ENCODE measurements at regions not wholly inside any gene's neighbourhood (a gene's known extent, or its start where the extent isn't known, plus 50 kb on each side); places are given as distances from the start of the nearest gene placed in this dataset.

DNA sequence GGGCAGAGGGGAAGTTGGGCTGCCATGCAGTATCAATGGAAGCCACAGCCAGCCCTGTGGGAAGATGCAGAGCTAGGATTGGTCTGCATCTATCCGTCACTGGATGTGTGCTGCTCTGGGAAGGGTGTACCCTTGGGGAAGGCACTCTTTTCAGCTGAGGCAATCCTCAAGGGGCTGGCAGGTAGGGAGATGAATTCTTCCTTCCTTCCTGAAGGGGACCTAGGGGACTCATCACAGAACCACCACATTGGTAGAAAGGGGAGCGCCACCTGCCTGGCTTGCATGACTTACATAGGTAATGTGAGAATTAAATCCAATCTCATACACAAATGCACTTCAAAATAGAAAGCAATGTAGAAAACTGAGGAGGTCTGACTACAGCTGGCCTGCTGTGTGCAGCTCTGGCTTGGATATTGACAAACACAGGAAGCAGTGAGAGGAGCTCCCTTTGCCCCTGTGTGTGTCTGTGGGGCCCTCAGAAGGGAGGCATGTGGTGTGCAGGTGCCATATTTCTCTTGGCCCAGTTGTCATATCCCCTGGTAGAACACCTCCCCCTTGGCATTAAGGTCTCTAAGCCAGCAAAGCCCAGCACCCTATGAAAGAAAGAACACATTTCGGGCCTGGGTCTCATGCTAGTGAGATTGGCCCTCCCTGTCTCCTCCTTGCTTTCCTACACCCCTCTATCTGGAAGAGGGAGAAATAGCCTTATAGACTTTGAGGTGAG is 260.3 kb upstream of the MOCS1 start:
- H3K4me3 ChIP-seq (ENCODE audit: low read depth, low read length) = no peak overlapping the region
- no peaks in the 10 kb centered on the region for H3K36me3 ChIP-seq (ENCODE audit: control insufficient read depth, insufficient read depth, low read length)
- H3K9me3 ChIP-seq (ENCODE audit: control insufficient read depth, insufficient read depth, low read length) = no peaks in the 10 kb centered on the region
- no peaks in the 10 kb centered on the region for H3K27me3 ChIP-seq (ENCODE audit: control insufficient read depth, insufficient read depth, low read length)
- no peak overlapping the region for H3K9ac ChIP-seq (ENCODE audit: low read depth, low read length)
- H3K27ac ChIP-seq (ENCODE audit: low read depth, low read length) = no peak overlapping the region
- H3K4me1 ChIP-seq (ENCODE audit: control insufficient read depth, insufficient read depth, low read length) = no peaks in the 10 kb centered on the region

DNA sequence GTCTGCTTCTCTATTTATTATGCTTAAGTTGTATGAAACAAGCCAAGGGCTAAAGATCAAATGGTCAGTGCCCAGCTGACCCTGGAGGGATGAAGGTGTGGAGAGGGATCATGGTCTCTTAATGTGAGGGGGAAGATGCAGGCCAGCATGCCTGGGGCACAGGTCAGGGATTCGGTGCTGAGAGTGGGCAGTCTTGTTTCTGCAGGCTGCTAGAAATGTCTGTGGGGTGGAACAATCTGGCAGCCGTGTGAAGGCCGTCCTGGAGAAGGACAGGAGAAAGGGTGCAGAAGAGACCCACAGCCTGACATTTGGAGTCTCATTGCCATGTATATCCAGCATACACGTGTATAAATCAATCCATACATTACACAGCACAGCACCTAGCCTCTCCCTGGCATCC is 258.3 kb upstream of the MOCS1 start:
- H3K27ac ChIP-seq (ENCODE audit: low read depth, low read length) = no peak overlapping the region
- H3K9me3 ChIP-seq (ENCODE audit: control insufficient read depth, insufficient read depth, low read length) = no peaks in the 10 kb centered on the region
- no peak overlapping the region for H3K9ac ChIP-seq (ENCODE audit: low read depth, low read length)
- no peaks in the 10 kb centered on the region for H3K27me3 ChIP-seq (ENCODE audit: control insufficient read depth, insufficient read depth, low read length)
- no peaks in the 10 kb centered on the region for H3K36me3 ChIP-seq (ENCODE audit: control insufficient read depth, insufficient read depth, low read length)
- peaks cover 4% of the 10 kb centered on the region; the same call in 1 of the 2 replicates for H3K4me1 ChIP-seq (ENCODE audit: control insufficient read depth, insufficient read depth, low read length)
- no peak overlapping the region for H3K4me3 ChIP-seq (ENCODE audit: low read depth, low read length)

DNA sequence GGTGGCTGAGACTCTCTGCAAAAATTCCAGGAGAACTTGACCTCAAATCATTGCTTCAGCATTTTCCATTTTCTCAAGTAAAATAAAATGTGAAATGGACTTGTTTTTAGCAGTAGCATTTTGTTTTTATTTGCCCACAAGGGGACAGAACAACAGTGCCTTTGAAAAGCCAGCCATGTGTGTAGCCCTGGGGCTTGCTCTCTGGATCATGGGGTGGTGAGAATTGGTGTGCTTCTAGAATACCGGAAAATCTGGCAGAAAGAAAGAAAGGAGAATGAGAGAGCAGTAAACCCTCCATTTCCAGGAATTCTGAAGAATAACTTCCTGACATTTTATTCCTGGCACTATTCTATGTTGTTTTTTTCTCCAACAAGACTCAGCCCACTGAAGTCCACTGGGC is 254.7 kb upstream of the MOCS1 start:
- H3K27ac ChIP-seq (ENCODE audit: low read depth, low read length) = no peak overlapping the region
- peaks cover 6% of the 10 kb centered on the region; the same call in 1 of the 2 replicates for H3K4me1 ChIP-seq (ENCODE audit: control insufficient read depth, insufficient read depth, low read length)
- H3K36me3 ChIP-seq (ENCODE audit: control insufficient read depth, insufficient read depth, low read length) = no peaks in the 10 kb centered on the region
- H3K4me3 ChIP-seq (ENCODE audit: low read depth, low read length) = no peak overlapping the region
- no peaks in the 10 kb centered on the region for H3K27me3 ChIP-seq (ENCODE audit: control insufficient read depth, insufficient read depth, low read length)
- H3K9ac ChIP-seq (ENCODE audit: low read depth, low read length) = no peak overlapping the region
- H3K9me3 ChIP-seq (ENCODE audit: control insufficient read depth, insufficient read depth, low read length) = peaks cover 9% of the 10 kb centered on the region

DNA sequence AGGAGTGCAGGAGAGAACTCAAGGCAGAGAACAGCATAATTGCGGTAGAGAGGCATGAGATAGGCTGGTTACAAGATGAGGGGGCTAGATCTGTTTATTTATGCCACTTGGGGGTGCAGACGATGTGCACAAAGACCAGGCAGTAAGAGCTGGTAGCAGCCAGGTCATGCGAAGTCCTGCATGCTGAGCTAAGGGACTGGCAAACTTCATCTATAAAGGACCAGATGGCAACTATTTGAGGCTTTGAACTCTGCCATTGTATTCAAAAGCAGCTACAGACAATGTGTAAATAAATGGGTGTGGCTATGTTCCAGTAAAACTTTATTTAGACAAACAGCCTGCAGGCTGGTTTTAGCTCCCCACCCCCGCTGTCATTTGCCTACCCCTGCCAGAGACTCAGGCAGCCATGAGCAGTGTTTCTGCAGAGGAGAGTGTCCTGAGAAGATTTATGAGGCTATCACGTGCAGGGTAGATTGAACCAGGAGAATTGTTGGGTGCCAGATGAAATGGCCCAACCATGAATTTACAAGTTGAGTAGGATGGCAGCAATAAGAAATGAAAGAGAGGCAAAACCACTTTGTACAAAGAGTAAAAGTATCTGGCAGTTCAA is 253.4 kb upstream of the MOCS1 start:
- H3K9me3 ChIP-seq (ENCODE audit: control insufficient read depth, insufficient read depth, low read length) = peaks cover 19% of the 10 kb centered on the region
- H3K4me3 ChIP-seq (ENCODE audit: low read depth, low read length) = no peak overlapping the region
- H3K36me3 ChIP-seq (ENCODE audit: control insufficient read depth, insufficient read depth, low read length) = no peaks in the 10 kb centered on the region
- no peak overlapping the region for H3K9ac ChIP-seq (ENCODE audit: low read depth, low read length)
- no peaks in the 10 kb centered on the region for H3K27me3 ChIP-seq (ENCODE audit: control insufficient read depth, insufficient read depth, low read length)
- peaks cover 6% of the 10 kb centered on the region; the same call in 1 of the 2 replicates for H3K4me1 ChIP-seq (ENCODE audit: control insufficient read depth, insufficient read depth, low read length)
- no peak overlapping the region for H3K27ac ChIP-seq (ENCODE audit: low read depth, low read length)

DNA sequence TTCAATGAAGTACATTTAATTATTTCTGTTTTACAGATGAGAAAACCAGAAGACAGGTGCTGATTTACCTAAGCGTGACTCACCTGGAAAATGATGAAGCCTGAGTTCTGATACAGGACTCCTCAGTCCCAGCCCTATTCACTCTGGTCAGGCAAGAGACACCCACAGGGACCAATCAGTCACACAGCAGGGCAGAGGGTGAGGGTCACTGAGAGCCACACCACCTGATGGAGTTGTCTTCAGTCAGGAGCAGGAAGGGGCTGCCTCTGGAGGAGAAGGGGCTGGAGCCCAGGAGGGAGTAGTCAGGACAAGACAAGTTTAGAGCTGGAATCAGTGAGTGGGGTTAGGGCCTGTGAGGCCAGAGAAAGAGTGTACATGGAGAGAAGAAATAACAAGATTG is 251.2 kb upstream of the MOCS1 start:
- no peaks in the 10 kb centered on the region for H3K27me3 ChIP-seq (ENCODE audit: control insufficient read depth, insufficient read depth, low read length)
- no peak overlapping the region for H3K4me3 ChIP-seq (ENCODE audit: low read depth, low read length)
- H3K27ac ChIP-seq (ENCODE audit: low read depth, low read length) = no peak overlapping the region
- peaks cover 6% of the 10 kb centered on the region; the same call in 1 of the 2 replicates for H3K4me1 ChIP-seq (ENCODE audit: control insufficient read depth, insufficient read depth, low read length)
- H3K36me3 ChIP-seq (ENCODE audit: control insufficient read depth, insufficient read depth, low read length) = no peaks in the 10 kb centered on the region
- no peak overlapping the region for H3K9ac ChIP-seq (ENCODE audit: low read depth, low read length)
- peaks cover 23% of the 10 kb centered on the region for H3K9me3 ChIP-seq (ENCODE audit: control insufficient read depth, insufficient read depth, low read length)

DNA sequence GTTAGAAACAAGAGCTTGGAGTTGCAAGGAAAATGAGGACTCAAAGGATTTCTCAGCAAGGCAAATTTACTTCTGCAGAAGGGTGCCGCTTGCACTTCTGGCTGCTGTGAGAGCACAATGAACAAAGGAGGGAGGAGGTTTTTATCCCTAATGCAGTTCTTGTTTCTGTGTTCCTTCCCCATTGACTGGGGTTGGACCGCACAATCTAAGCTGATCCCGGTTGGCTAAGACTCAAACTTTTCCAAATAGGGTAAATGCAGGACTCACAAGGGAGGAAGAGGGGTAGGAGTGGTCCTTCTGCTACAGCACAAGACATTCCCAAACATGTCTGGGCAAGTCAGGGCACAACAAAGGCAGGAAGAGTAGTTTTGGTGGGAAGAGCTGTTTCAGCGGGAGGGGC is 249.6 kb upstream of the MOCS1 start:
- Histone ChIP-seq H3K27me3 (ENCODE audit: control insufficient read depth, insufficient read depth, low read length) (no peaks in the 10 kb centered on the region), H3K27ac (ENCODE audit: low read depth, low read length) (no peak overlapping the region), H3K36me3 (ENCODE audit: control insufficient read depth, insufficient read depth, low read length) (no peaks in the 10 kb centered on the region), H3K4me1 (ENCODE audit: control insufficient read depth, insufficient read depth, low read length) (peaks cover 6% of the 10 kb centered on the region; the same call in 1 of the 2 replicates), H3K9ac (ENCODE audit: low read depth, low read length) (no peak overlapping the region), H3K9me3 (ENCODE audit: control insufficient read depth, insufficient read depth, low read length) (peaks cover 23% of the 10 kb centered on the region), H3K4me3 (ENCODE audit: low read depth, low read length) (no peak overlapping the region)

DNA sequence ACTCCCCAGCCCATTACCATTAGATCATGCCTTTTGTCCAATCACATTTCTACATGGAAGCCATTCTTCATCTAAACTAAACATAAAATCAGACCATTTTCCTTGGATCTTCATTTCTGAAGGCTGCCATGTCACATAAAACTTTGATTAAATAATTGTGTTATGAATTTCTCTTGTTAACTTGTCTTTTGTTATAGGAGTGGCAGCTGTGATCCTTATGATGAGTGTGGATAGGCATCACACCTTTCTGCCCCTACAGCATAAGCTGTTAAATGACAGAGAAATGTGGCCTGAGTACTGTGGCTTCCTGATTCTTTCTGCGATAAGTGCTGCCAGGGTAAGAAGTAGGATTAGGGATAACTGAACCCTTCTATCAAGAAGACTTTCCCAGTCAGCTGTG is 247.1 kb upstream of the MOCS1 start:
- H3K27ac ChIP-seq (ENCODE audit: low read depth, low read length) = no peak overlapping the region
- H3K4me1 ChIP-seq (ENCODE audit: control insufficient read depth, insufficient read depth, low read length) = peaks cover 14% of the 10 kb centered on the region; the same call in 1 of the 2 replicates
- H3K9me3 ChIP-seq (ENCODE audit: control insufficient read depth, insufficient read depth, low read length) = peaks cover 23% of the 10 kb centered on the region
- no peak overlapping the region for H3K4me3 ChIP-seq (ENCODE audit: low read depth, low read length)
- H3K27me3 ChIP-seq (ENCODE audit: control insufficient read depth, insufficient read depth, low read length) = no peaks in the 10 kb centered on the region
- no peak overlapping the region for H3K9ac ChIP-seq (ENCODE audit: low read depth, low read length)
- no peaks in the 10 kb centered on the region for H3K36me3 ChIP-seq (ENCODE audit: control insufficient read depth, insufficient read depth, low read length)

DNA sequence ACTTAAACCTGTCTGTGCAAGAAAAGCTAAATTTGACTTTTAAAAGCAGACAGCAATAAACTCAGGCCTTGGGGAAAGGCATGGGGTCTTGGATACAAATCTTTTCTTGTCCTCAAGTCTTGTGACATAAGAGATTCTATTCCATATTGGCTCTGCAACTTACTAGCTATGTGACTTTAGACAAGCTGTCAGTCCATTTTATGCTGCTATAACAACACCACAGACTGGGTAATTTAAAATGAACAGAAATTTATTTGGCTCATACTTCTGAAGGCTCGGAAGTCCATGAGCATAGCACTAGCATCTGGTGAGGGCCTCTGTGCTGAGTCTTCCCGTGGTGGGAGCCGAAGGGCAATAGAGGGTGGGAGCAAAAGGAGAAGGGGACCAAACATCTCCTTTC is 246.0 kb upstream of the MOCS1 start:
- Histone ChIP-seq H3K4me3 (ENCODE audit: low read depth, low read length) (no peak overlapping the region), H3K27ac (ENCODE audit: low read depth, low read length) (no peak overlapping the region), H3K9ac (ENCODE audit: low read depth, low read length) (no peak overlapping the region), H3K4me1 (ENCODE audit: control insufficient read depth, insufficient read depth, low read length) (peaks cover 14% of the 10 kb centered on the region; the same call in 1 of the 2 replicates), H3K27me3 (ENCODE audit: control insufficient read depth, insufficient read depth, low read length) (no peaks in the 10 kb centered on the region), H3K36me3 (ENCODE audit: control insufficient read depth, insufficient read depth, low read length) (no peaks in the 10 kb centered on the region), H3K9me3 (ENCODE audit: control insufficient read depth, insufficient read depth, low read length) (peaks cover 23% of the 10 kb centered on the region)

DNA sequence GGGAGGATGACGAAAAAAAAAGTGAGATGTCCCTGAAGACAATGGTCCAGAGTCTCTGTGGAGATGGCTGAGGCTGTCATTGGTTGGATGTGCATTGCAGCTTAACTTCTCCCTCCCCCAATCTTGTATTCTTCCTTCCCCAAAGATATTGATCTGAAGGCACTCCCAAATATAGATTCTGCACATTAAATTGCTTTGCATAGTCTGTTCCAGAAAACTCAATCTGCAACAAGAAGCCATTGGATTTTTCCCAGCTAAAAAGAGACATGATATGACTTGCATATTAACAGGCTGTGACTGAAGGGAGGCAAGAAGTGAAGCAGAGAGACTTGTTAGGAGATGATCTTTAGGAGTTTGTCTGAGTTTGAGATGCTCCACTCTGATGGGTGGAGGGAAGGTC is 245.2 kb upstream of the MOCS1 start:
- Histone ChIP-seq H3K27me3 (ENCODE audit: control insufficient read depth, insufficient read depth, low read length) (no peaks in the 10 kb centered on the region), H3K36me3 (ENCODE audit: control insufficient read depth, insufficient read depth, low read length) (no peaks in the 10 kb centered on the region), H3K9ac (ENCODE audit: low read depth, low read length) (no peak overlapping the region), H3K27ac (ENCODE audit: low read depth, low read length) (no peak overlapping the region), H3K9me3 (ENCODE audit: control insufficient read depth, insufficient read depth, low read length) (peaks cover 18% of the 10 kb centered on the region), H3K4me1 (ENCODE audit: control insufficient read depth, insufficient read depth, low read length) (peaks cover 14% of the 10 kb centered on the region; the same call in 1 of the 2 replicates), H3K4me3 (ENCODE audit: low read depth, low read length) (no peak overlapping the region)

DNA sequence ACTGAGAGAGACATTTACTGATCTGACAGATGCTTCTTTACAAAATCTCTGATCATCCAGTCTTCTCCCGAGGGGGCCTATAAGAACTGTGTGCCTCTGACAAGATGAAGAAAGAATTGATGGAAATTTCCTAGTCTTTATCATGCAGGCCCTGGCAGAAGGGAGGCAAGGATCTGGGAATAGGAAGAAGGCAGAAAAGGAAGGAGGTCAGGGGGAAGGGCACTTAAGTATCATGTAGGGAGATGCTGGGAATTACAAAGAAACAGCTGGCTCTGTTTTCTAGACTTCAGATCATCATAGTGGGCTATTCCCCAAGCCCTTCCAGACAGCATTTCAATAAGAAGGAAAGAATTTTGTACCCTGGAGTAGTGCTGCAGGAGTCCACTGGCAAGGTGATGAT is 243.3 kb upstream of the MOCS1 start:
- Histone ChIP-seq H3K9ac (ENCODE audit: low read depth, low read length) (no peak overlapping the region), H3K4me3 (ENCODE audit: low read depth, low read length) (no peak overlapping the region), H3K9me3 (ENCODE audit: control insufficient read depth, insufficient read depth, low read length) (peaks cover 4% of the 10 kb centered on the region), H3K27me3 (ENCODE audit: control insufficient read depth, insufficient read depth, low read length) (no peaks in the 10 kb centered on the region), H3K27ac (ENCODE audit: low read depth, low read length) (no peak overlapping the region), H3K4me1 (ENCODE audit: control insufficient read depth, insufficient read depth, low read length) (peaks cover 14% of the 10 kb centered on the region; the same call in 1 of the 2 replicates), H3K36me3 (ENCODE audit: control insufficient read depth, insufficient read depth, low read length) (no peaks in the 10 kb centered on the region)

DNA sequence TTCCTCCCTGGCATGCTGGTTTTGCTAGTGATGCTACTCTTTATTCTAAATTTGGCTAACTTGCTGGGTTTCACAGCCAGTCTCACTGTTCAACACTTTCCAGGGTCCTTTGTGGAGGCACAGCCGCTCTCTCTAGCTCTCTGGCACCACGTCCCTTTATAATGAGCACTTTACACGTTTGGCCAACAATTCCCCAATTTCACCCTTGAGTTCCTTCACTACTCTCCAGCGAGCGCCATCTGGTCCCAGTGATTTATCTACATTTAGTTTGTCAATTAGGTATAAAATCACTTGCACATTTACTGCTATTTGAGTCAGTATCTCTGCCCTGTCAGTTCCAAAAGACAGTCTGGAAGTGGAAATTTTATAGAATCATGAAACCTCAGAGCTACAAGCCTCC is 241.9 kb upstream of the MOCS1 start:
- Histone ChIP-seq H3K27me3 (ENCODE audit: control insufficient read depth, insufficient read depth, low read length) (no peaks in the 10 kb centered on the region), H3K27ac (ENCODE audit: low read depth, low read length) (no peak overlapping the region), H3K4me3 (ENCODE audit: low read depth, low read length) (no peak overlapping the region), H3K9ac (ENCODE audit: low read depth, low read length) (no peak overlapping the region), H3K4me1 (ENCODE audit: control insufficient read depth, insufficient read depth, low read length) (peaks cover 14% of the 10 kb centered on the region; the same call in 1 of the 2 replicates), H3K36me3 (ENCODE audit: control insufficient read depth, insufficient read depth, low read length) (no peaks in the 10 kb centered on the region), H3K9me3 (ENCODE audit: control insufficient read depth, insufficient read depth, low read length) (no peaks in the 10 kb centered on the region)
